NCI-H2081 treated with DMSO at 0.1 percent for 48 hours (cell line): ENCODE measurements at regions not wholly inside any gene's neighbourhood (a gene's known extent, or its start where the extent isn't known, plus 50 kb on each side); places are given as distances from the start of the nearest gene placed in this dataset.

ENCODE experiments used
- DNase-seq: peaks from one replicate; lab custom pipeline; 2025; lab: John Stamatoyannopoulos, UW

DNA sequence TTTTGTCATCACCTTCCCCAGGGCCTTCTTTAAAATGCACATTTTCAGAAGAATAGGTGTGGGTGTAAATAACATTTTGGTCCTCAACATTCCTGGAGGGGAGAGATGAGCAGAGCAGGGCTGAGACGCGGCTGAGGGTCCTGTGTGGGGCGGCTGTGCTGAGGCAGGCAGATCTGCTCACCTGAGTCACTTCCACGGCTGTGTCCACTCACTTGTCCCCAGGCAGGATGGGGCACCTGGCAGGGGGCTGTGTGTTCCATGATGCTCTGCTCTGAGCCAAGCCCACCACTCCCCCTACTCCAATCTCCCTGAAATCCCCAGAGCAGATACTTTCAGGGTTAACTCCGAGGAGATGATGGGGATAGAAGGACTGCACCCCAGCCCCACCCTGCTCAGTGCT lies 93.8 kb downstream of the GLRX3 start:
- no peak for DNase-seq

DNA sequence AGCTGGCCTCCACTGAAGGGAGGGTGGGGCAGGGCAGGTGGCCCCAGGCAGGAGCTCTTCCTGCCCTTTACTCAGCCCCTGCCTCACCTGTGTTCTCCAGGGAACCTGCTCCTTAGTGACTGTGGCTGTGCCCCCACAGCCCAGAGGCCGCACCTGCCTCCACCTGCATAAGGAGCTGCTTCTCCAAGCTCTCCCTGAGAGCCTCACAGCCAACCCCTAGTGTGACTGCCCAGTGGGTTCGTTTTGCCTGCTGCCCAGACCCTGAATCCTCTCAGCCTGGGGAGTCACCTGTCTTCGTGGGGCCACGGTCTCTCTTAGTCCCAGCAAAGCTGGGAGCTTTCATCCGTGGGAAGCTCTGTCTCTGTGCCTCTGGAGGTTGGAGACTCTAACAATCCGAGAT lies 94.4 kb downstream of the GLRX3 start:
- DNase-seq: no peak

DNA sequence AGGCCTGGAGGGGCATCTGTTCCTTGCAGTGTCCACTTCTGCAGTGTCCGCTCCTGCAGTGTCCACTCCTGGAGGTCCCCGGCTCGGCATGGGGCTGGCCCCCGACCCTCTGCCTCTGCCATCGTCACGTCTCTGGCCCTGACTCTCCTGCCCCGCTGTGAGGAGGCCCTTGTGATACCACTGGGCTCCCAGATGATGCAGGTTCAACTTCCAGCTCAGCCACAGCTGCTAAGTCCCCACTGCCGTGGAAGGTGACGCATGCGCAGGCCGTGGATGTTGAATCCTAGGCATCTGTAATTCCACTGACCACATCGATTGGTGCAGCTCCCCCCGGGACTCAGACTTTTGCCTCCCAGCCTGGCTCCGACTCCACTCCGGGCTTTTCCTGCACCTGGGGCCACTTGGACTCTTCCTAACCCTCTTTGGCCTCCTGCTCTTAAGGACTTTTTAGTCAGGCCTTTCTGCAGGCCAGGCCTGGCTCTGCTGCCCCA lies 95.1 kb downstream of the GLRX3 start:
- no peak for DNase-seq

DNA sequence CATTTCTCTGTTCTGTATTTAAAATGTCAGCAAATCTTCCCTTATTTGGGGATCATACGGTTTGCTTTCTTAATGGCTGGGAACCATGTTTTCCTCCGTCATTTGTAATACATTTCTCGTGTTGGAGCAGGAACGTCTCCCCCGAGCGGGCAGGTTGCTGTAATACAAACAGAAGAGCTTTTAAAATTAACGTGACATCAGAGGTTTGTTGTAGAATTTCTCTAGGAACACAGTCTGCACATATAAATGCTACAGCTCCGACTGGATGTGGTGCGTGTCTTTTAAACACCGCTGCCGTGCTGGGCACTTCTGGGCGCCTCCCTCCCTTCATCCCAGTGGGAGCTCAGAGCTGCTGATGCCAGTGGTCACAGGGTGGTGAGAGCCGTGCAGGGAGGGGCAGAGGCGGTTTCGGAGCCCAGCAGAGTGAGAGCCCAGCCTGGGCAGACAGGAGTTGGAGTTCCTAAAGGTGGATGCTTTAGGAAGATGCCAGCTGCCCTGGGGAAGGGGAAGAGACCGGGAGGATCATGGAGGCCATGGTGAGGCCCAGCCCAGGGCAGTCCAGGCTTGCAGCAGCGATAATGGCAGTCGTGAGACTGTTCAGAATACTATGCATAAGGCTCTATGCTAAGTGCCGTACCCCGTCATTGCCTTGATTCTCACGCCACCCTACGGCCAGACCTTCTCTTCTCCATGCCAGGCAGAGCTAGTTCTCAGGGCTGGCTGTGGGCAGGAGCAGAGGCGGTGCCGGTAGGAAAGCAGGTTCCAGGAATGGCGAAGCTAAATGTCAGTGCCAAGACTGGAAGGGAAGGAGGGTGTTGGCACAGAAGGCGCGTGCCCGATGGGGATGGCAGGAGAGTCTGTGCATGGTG lies 96.2 kb downstream of the GLRX3 start:
- no peak for DNase-seq

DNA sequence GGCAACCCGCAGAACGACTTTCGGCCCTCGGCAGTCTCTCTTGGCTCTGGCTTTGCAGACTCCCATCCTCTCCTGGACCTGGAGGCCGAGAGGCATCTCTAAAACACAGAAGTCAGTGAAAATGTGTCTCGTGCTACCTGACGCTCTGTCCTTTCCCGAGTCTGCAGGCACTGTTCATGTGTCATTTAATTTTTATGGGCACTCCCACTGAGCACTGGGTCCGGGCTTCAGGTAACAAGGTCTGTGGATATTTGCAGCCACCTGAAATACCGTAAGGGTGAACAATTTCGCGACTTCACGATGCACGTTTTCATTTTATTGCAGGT lies 96.8 kb downstream of the GLRX3 start:
- DNase-seq: no peak

DNA sequence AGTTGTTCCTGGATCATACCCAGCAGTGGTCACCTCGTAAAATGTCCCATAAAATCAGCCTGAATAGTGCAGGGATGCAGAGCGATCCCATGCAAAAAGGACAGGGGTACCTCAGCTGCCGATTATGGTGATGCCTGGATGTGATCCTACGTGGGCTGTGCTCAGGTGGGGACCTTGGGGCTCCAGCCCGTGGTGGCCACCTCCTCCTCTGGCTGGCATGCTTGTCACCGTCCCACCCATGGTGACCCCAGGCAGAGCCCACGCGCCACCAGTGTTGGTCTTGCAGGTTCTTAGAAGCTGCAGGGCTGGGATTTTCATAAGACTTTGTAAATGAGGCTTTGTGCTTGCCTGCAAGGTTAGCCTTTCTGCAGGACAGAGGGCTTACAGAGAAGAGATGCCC lies 97.2 kb downstream of the GLRX3 start:
- DNase-seq: no peak

DNA sequence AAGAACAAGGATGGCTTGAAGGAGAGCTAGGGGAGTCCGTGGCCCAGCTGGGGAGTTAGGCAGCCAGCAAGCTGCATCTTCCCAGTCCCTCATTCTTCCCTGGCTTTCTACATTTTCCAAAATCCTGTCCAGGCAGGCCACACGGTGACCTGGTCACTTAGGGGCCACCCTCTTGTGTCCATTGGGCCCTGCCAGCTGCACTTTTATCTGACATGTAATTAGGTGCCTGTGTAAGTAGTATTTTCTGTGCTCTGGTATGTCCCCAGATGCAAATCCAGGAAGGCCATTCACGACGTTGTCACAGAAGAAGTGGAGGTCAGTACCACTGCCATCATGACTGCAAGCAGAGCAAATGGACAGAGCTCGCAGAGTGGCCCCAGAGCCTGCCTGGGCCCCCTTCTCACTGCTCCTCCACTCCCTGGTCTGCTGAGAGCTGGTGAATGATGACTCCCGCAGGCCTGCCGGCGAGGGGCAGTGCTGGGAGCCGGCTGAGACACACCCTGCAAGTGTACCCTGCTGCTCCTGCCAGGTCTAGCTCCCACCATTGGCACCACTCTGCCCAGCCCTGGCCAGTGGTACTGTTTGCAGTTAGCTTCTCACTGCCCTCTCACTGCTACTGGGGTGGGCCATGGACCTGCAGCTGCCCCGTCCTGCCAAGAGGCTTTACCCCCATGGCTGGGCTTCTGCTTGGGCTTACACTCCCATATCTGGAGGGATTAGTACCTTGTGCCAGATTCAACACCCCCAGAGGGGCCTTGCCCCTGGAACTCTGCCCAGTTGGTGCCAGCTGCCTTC lies 98.2 kb downstream of the GLRX3 start:
- DNase-seq: no peak

DNA sequence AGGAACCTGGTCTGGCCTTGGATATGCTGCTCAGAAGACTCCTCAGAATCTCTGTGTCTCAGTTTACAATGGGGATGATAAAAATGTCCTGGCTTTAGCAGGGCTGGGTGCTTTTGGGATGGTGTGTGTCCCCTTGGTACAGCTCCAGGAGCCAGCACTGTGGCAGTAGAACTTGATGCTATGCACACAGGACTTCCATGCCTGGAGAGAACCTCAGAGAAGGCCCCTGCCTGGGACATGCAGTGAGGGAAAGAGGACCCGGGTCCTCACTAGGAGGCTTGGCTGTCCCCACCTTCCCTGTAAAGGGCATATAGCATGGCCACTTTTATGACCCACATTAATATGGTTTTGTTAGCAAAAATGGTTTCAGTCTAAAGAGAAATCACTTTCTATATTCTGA lies 100.5 kb downstream of the GLRX3 start:
- DNase-seq: no peak

DNA sequence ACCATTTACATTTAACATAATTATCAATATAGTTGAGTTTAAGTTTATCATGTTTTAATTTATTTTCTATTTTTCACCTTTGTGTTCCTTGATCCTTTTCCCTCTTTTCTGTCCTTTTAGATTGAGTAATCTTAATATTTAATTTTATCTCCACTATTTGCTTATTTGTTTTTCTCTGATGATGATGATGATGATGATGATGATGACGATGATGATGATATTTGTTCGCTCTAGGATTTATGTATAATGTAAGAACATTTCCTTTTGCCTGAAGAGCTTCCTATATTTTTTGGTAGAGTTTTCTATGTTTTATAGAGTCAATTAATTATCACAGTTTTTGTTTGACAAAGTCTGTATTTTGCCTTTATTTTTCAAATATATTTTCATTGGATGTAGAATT lies 104.2 kb downstream of the GLRX3 start:
- no peak for DNase-seq

DNA sequence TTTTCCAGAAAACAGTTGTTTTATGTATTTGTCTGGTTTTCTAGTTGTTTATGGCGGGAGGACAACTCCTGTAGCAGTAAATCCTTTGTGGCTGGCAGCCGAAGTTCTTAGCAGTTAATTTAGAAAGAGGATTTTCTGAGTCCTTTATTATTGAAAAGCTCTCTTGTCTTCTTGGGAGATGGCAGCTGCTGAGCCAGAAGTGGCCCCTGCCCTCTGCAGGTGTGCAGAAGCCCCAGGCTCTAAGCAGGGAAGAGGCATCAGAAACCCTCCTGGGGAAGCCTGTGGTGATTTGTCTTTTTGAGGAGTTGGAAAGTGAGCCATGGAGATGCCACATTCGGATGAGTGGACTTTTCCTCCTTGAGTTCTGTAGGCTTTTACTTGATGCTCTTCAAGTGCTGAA lies 106.3 kb downstream of the GLRX3 start:
- DNase-seq: no peak

DNA sequence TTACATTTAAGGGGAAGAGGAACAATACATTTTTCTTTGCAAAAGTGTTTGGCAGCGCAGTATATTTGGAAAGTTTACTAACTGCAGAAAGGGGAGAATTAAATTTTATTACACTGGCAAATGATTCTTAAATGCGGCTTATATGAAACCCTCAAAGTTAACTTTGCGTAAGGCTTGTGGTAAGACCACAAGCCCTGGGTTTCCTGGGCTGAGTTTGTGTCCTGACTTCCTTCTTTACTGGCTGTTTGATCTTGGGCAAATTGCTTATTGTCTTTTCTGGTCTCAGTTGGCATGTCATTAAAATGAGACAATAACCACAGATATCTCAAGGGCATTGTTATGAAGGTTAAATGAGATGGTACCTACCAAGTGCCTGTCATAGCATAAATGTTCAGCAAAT lies 106.8 kb downstream of the GLRX3 start:
- no peak for DNase-seq

DNA sequence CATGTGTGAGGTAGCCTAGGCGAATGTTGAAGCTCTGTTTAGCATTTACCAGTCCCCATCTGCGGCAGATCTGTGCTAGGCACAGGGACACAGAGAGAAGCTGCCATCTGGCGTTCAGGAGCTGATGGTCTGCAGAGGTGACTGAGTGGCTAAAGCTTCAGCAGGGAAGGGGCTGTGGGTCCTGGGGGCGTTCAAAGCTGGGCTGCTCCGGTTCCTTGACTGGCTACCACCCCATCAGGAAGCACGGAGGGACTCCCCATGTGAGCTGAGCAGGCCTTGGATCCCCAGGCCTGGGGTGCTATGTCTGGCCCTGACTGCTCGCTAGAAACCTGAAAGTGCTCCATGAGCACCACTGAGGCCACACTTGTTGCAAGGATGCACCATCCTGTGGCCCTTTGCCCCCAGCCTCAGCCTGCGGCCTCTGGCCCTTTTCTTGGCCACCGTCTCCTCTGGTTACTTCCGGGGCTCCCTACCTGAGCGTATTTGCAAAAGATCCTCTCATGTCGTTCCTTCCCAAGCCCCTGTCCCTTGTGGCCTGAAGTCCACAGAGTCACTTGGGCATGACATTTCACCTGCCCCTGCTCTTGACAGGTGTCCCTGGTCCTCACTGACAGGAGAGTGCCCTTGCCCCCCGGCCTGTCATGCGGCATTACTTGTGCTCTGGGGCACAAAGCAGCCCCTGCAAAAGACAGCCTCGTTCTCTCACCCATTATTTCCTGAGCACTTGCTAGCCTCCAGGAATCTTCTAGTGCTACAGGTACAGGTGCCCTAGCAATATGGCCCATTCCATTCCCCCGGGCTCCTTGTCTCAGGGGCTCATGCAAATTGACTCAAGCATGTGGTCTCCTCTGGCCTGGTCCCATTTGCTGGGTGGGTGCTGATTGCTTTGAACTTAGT lies 108.1 kb downstream of the GLRX3 start:
- DNase-seq: no peak

DNA sequence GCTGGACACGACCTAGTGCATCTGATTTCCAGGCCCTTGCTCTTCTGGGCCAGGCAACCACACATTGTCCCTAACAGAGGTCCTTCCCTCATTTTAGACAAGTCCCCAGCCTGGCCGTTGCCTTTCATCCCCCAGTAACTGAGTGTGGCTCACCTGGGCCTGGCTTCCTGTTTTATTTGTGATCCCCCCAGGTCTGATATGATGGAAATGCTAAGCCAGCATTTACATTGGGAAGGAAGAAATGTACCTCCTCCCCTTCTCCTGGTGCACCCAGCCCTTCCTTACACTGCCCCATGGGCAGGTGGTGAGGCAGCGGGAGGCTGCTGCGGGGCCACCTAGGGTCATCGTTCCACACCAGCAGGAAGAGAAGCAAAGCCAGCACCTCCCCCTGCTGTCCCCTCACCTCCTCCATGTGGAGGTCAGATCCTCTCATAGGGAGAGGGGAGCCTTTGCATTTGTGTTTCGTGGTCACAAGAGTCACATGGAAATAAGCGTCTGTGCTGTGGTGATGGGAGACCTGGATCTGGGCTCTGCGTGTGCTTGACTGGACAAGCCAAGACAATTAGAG lies 108.8 kb downstream of the GLRX3 start:
- DNase-seq: no peak

DNA sequence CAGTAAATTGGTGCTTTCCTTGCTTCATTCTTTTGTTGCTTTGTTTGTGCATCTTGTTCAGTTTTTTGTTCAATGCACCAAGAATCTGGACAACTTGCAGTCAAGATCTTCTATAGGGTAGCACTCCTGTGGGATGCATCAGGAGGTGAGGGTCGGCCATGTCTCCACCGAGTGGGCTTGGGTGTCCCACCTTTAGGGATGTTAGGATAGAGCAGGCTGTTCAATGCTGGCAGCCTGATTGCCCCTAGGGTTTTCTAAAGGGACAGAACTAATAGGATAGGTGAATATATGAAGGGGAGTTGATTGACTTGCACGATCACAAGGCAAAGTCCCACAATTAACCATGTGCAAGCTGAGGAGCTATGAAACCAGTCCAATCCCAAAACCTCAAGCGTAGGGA lies 109.9 kb downstream of the GLRX3 start:
- DNase-seq: no peak

DNA sequence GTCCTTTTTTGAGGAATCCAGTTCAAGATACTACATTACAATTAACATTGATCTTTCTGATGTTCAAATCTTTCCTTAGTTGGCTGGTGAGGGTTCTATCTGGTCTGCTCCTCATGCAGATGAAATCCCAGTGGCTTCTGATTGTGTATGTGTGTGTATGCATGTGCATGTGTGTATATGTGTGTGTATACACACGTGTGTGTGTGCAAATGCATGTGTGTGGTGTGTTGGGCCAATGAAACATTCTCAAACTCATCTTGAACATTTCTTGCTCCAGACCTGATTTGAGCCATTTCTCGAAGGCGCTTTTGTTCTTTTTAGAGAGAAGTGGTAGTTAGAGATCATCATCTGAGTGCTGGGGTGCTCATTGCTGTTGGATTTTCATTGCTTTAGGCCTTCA lies 113.9 kb downstream of the GLRX3 start:
- no peak for DNase-seq

DNA sequence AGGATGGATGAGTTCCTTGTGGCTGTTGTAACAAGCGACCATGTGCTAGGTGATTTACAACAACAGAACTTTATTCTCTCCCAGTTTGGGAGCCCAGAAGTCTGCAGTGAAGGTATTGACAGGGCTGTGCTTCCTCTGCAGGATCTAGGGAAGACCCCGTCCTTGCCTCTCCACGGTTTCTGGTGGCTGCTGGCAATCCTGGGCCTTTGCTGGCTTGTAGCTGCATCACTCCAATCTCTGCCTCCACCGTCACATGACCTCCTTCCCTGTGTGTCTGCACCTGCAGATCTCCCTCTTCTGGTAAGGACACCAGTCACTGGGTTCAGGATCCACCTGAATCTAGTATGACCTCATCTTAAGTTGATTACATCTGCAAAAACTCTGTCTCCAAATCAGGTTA lies 115.6 kb downstream of the GLRX3 start:
- DNase-seq: no peak

DNA sequence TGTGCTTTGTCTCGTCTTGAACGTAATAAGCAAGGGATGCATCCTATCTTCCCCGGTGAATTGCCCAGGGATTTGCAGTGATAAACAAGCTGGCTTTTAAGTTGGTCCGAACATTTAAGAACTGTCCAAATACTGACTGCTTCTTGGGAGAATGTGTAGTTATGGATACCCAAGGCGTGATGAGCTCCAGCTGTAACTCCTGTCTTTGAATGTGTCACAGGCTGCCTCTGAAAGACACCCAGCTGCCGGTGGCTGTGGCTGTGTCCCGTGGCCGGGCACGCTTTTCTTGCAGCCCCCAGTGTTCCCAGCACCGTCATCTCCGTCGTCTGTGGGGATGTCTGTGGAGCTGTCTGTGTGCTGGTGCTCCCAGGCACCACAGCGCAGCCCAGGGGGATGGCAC lies 118.1 kb downstream of the GLRX3 start:
- no peak for DNase-seq

DNA sequence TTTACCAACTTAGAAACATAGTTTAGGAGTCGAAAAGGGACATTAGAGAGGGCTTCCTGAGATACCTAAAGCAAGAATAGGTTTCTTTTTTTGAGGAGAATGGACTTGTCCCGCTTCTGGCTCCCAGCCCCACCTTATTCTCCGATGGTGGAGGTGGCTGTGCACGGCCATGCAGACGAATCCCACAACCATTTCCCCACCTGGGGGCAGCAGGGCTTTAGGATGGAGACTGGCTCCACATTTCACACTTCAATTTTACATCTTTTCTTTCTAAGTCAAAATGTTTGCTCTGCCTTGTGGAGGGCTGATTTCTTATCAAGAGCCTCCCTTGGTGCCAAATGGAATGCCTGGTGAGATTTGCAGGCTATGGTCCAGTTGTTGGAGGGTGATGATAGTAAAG lies 118.5 kb downstream of the GLRX3 start:
- no peak for DNase-seq

DNA sequence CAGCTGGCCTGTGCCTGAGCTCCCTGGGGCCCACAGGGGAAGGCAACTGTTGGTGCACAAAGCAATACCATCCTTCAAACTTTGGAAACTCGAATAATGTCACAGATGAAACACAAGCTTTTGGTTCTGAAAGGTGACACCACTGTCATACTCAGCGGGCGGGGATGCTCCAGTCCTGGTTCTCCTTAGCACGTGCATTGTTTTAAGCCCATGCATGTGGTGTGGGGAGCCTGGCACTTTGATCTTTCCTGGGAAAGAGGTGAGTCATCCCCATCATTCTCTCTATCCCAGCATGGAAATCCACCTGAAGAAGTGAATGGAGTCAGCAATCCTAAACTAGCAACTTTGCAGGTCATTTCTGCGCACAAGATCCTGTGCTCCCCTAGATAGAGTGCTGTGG lies 119.6 kb downstream of the GLRX3 start:
- no peak for DNase-seq

DNA sequence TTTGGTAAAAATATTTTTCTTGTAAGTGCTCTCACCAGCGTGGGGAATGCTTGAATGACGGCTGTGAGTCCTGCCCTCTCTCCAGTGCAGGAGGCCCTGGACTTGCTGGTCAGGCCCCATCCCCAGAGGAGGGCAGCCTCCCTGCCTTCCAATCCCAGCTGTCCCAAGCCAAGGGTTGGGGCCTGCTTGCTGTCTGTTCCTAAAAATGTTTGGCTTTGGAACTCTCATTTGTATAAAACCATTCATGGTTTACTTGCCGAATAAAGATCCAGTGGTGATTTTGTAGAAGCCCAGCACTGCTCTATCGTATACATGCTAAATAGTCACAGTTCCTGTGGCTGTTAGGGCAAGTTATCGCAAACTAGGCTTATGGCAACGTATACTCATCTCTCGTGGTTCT lies 121.7 kb downstream of the GLRX3 start:
- no peak for DNase-seq

DNA sequence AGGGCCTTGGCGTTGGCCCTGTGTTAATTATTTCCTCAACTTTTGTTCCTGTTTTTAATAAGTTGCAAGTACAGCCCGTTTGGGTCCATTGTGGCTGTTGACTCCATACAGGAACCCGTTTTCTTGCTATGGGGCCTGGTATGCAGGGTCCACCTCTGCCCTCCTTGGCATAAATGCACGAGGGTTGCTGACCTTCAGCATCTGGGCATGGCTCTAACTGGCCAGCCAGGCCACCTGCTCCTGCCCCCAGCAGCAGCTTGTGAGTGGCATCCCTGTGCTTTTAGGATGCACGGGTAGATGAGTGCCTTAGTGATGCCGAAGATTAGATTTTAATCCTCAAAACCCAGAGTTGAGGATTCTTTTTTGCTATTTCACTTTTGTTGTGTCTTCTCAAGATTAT lies 123.2 kb downstream of the GLRX3 start:
- no peak for DNase-seq

DNA sequence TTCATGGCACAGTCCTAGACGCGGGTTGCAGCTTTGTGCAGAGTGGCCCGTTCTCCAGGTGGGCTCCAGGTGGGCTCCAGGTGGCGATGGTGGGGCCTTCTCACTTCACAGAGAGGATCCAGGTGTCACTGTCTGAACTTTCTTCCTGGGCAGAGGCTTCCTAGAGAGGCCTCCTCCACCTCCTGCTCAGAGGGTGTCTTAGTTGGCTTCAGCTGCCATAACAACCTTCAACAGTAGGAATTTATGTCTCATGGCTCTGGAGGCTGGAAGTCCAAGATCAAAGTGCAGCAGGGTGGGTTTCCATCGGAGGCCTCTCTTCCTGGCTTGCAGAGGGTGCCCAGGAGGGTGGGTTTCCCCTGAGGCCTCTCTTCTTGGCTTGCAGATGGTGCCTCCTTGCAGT lies 125.1 kb downstream of the GLRX3 start:
- DNase-seq: no peak
